A549 (cell line): ENCODE measurements at regions not wholly inside any gene's neighbourhood (a gene's known extent, or its start where the extent isn't known, plus 50 kb on each side); places are given as distances from the start of the nearest gene placed in this dataset.

Experiments used
- ATAC-seq, 2 experiments: fragments of 200-7000 bp in 1 of 2; fragments of >200 bp in 1 of 2; cut with Nextera tagmentation in 1 of 2; cut with Tn5 transposase in 1 of 2; 3 replicates each; pipeline versions ENCODE4 v1.8.0 to v1.9.1; 2018 to 2020; ENCODE audit warnings: mild to moderate bottlenecking in 1 of 2, moderate library complexity in 1 of 2
- CTCF ChIA-PET: fragments of 300-600 bp; sonication (Branson Sonifier 250); formaldehyde crosslinking; extraction: SDS; loops from one replicate; lab custom pipeline; 2021; ENCODE audit warnings: antibody characterized with exemption, inconsistent platforms; lab: Yijun Ruan, JAX
- POLR2A ChIA-PET: fragments of 350-600 bp; formaldehyde crosslinking; extraction: SDS; loops from one replicate; lab custom pipeline; 2021; ENCODE audit warnings: antibody characterized with exemption, inconsistent platforms; lab: Yijun Ruan, JAX
- DNase-seq, 2 experiments: peaks; one replicate each; pipeline versions ENCODE4 v3.0.0 to v3.0.0-alpha.2; 2011 to 2016; ENCODE audit warnings: low read depth in 1 of 2, low spot score in 1 of 2
- FAIRE-seq: peaks from 2 replicates; lab custom pipeline; 2011; peaks lifted over from hg19 to GRCh38; lab: Jason Lieb, UNC
- H3K27ac ChIP-seq, 2 experiments: fragments of >200 bp; sonication (Bioruptor Twin); formaldehyde crosslinking; 3 replicates each; pipeline ENCODE4 v1.5.1; 2016 to 2017
- H3K4me1 ChIP-seq: fragments of >200 bp; sonication (Bioruptor Twin); formaldehyde crosslinking; 3 replicates; pipeline ENCODE4 v1.6.1; 2016
- H3K4me2 ChIP-seq: fragments of >200 bp; sonication (Bioruptor Twin); formaldehyde crosslinking; 3 replicates; pipeline ENCODE4 v1.6.1; 2016
- H3K4me3 ChIP-seq: fragments of >200 bp; sonication (Bioruptor Twin); formaldehyde crosslinking; 3 replicates; pipeline ENCODE4 v1.5.1; 2016
- H3K9me3 ChIP-seq: fragments of >200 bp; sonication (Bioruptor Twin); formaldehyde crosslinking; 3 replicates; pipeline ENCODE4 v1.6.1; 2016
- BCL3 ChIP-seq: fragments of >200 bp; sonication (Bioruptor Twin); formaldehyde crosslinking; IDR thresholded peaks from 3 replicates; pipeline ENCODE4 v1.6.1; 2016
- BHLHE40 ChIP-seq: IDR thresholded peaks from 2 replicates; pipeline ENCODE4 v1.6.1; 2012; ENCODE audit warnings: low read depth, low read length, inconsistent platforms
- CEBPB ChIP-seq, 2 experiments: fragments of >200 bp in 1 of 2; sonication (Bioruptor Twin) in 1 of 2; formaldehyde crosslinking in 1 of 2; IDR thresholded peaks; 2 replicates each; pipeline ENCODE4 v1.6.1; 2012 to 2016
- CHD4 ChIP-seq: fragments of 200-600 bp; sonication (generic); IDR thresholded peaks from 2 replicates; pipeline ENCODE4 v1.6.1; 2016; ENCODE audit warnings: antibody characterized with exemption, mild to moderate bottlenecking, borderline replicate concordance
- ESRRA ChIP-seq: fragments of 150-350 bp; IDR thresholded peaks from 2 replicates; pipeline ENCODE4 v1.6.1; 2014; ENCODE audit warnings: mild to moderate bottlenecking, low read length, borderline replicate concordance
- HEYL ChIP-seq: fragments of 250-450 bp; sonication (Bioruptor Pico); IDR thresholded peaks from 2 replicates; pipeline ENCODE4 v1.8.0; 2021; ENCODE audit warnings: mild to moderate bottlenecking, moderate library complexity
- HMGXB4 ChIP-seq: fragments of 250-450 bp; sonication (Bioruptor Pico); IDR thresholded peaks from 2 replicates; pipeline ENCODE4 v1.5.0; 2021; ENCODE audit warnings: mild to moderate bottlenecking, moderate library complexity, borderline replicate concordance
- HOXB5 ChIP-seq: fragments of 250-450 bp; sonication (Bioruptor Pico); IDR thresholded peaks from 2 replicates; pipeline ENCODE4 v1.5.0; 2020; ENCODE audit warnings: mild to moderate bottlenecking, moderate library complexity
- KDM1A ChIP-seq: fragments of 200-600 bp; sonication (generic); IDR thresholded peaks from 2 replicates; pipeline ENCODE4 v1.6.1; 2016; ENCODE audit warnings: low read depth, mild to moderate bottlenecking
- MAFK ChIP-seq: fragments of 450-650 bp; IDR thresholded peaks from 2 replicates; pipeline ENCODE4 v1.6.1; 2014; ENCODE audit not compliant: partially characterized antibody
- MAZ ChIP-seq: fragments of 150-350 bp; IDR thresholded peaks from 2 replicates; pipeline ENCODE4 v1.6.1; 2014; ENCODE audit warnings: antibody characterized with exemption, low read depth, low read length, borderline replicate concordance
- NPAS2 ChIP-seq: fragments of 250-450 bp; sonication (Bioruptor Pico); IDR thresholded peaks from 2 replicates; pipeline ENCODE4 v1.8.0; 2022; ENCODE audit warnings: mild to moderate bottlenecking, moderate library complexity, borderline replicate concordance
- PBX3 ChIP-seq: IDR thresholded peaks from 2 replicates; pipeline ENCODE4 v1.6.1; 2012
- PHF8 ChIP-seq: fragments of 200-600 bp; sonication (generic); IDR thresholded peaks from 2 replicates; pipeline ENCODE4 v1.6.1; 2016; ENCODE audit warnings: low read depth, mild to moderate bottlenecking, antibody characterized with exemption, moderate library complexity, borderline replicate concordance
- RCOR1 ChIP-seq: fragments of 150-350 bp; IDR thresholded peaks from 2 replicates; pipeline ENCODE4 v1.6.1; 2014; ENCODE audit warnings: antibody characterized with exemption, low read length, low read depth
- USF2 ChIP-seq: fragments of 450-650 bp; IDR thresholded peaks from 2 replicates; pipeline ENCODE4 v1.6.1; 2014; ENCODE audit warnings: antibody characterized with exemption
- ZFP36 ChIP-seq: fragments of 450-650 bp; IDR thresholded peaks from 2 replicates; pipeline ENCODE4 v1.6.1; 2014; ENCODE audit warnings: borderline replicate concordance; ENCODE audit not compliant: partially characterized antibody
- ZSCAN20 ChIP-seq: fragments of 250-450 bp; sonication (Bioruptor Pico); IDR thresholded peaks from 2 replicates; pipeline ENCODE4 v1.8.0; 2022; ENCODE audit warnings: mild to moderate bottlenecking, moderate library complexity
- WGBS: methylation state at CpG from one replicate; pipeline ENCODE4 v1.1.6; 2017; ENCODE audit errors: missing lambda C conversion rate; 5-methylcytosine and 5-hydroxymethylcytosine counted together

GRCh38 chr9:107631788-107632187 is 142.2 kb upstream of the KLF4 start:
- TF ChIP-seq NPAS2 (CRISPR knock-in tag) (no peak), BCL3 (no peak), USF2 (no peak), BHLHE40 (no peak), CEBPB (IDR thresholded peaks at IDR 0.05) (no peak), RCOR1 (no peak), ESRRA (no peak), PHF8 (no peak), HMGXB4 (CRISPR knock-in tag) (no peak), HOXB5 (CRISPR knock-in tag) (no peak), HEYL (CRISPR knock-in tag) (no peak), KDM1A (no peak)
- ChIA-PET POLR2A (no interaction called here), CTCF (interaction anchor here (0.6 to 1.7 kb wide), 2 partner anchors 160 to 166 kb away, joined by 3 to 4 read pairs; no protein-coding TSS in a partner anchor)
- FAIRE-seq (no peak), DNase-seq (no peak), ATAC-seq (no peak)
- WGBS = 86% methylated on average over 5 of the region's 5 CpGs
- Histone ChIP-seq H3K27ac (no peak overlapping the region), H3K9me3 (no peaks in the 10 kb centered on the region), H3K4me1 (no peaks in the 10 kb centered on the region), H3K4me2 (no peak overlapping the region), H3K4me3 (no peak overlapping the region)

GRCh38 chr9:107630156-107630555 is 140.6 kb upstream of the KLF4 start:
- ChIA-PET POLR2A (no interaction called here), CTCF (interaction anchor here (1.0 kb wide), 1 partner anchor 146 kb away, joined by 3 read pairs; no protein-coding TSS in a partner anchor)
- H3K9me3 ChIP-seq = no peaks in the 10 kb centered on the region
- TF ChIP-seq MAZ (no peak), ZFP36 (no peak), ZSCAN20 (CRISPR knock-in tag) (no peak), PBX3 (no peak)
- H3K4me1 ChIP-seq = no peaks in the 10 kb centered on the region
- DNase-seq = no peak
- WGBS = 95% methylated on average over 6 of the region's 6 CpGs
- no peak for ATAC-seq
- no peak overlapping the region for H3K4me3 ChIP-seq
- H3K4me2 ChIP-seq = no peak overlapping the region
- H3K27ac ChIP-seq = no peak overlapping the region
- FAIRE-seq = no peak

GRCh38 chr9:107628444-107628843 is 138.9 kb upstream of the KLF4 start:
- CTCF ChIA-PET = no interaction called here
- POLR2A ChIA-PET = no interaction called here
- FAIRE-seq = no peak
- no peak overlapping the region for H3K4me2 ChIP-seq
- H3K4me3 ChIP-seq = no peak overlapping the region
- no peak overlapping the region for H3K27ac ChIP-seq
- H3K4me1 ChIP-seq = peaks cover 11% of the 10 kb centered on the region
- WGBS = 82% methylated on average over 11 of the region's 11 CpGs
- TF ChIP-seq MAFK (peak; percentile 20), CHD4 (no peak)
- no peak for DNase-seq
- no peak for ATAC-seq
- no peaks in the 10 kb centered on the region for H3K9me3 ChIP-seq
